ENCODE measurements at regions not wholly inside any gene's neighbourhood (a gene's known extent, or its start where the extent isn't known, plus 50 kb on each side); places are given as distances from the start of the nearest gene placed in this dataset.

DNA sequence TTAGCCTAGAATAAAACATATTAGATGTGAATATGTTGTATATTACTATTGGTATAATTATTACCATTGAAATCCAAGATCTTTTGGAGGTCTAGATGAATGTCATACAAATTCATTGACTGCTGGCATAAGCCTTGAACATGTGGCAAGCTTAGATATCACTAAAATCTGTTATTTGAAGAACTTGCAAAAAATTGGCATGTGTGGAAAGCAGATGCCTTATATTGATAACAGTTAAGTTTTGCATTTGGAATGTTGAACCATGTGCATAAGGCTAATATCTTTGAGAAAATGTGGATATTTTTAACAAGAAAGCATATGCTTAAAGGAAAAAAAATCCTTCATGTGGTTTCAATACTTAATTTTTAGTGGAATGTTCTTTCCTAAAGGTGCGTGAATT is 203.6 kb upstream of the PRICKLE1 start:
- Mint-ChIP-seq H3K4me1 (no peaks in the 10 kb centered on the region), H3K27ac (no peak overlapping the region), H3K36me3 (ENCODE audit: insufficient read depth in 1 of 3, low read depth in 3 of 3) (no peaks in the 10 kb centered on the region), H3K9me3 (no peaks in the 10 kb centered on the region; a peak in 1 of 5 replicates), H3K4me3 (no peak overlapping the region), H3K27me3 (ENCODE audit: low read depth) (no peaks in the 10 kb centered on the region)
- Histone ChIP-seq H3K4me1 (ENCODE audit: insufficient read depth, low read length) (no peaks in the 10 kb centered on the region), H2BK15ac (ENCODE audit: low read depth, low read length) (no peak overlapping the region), H3K23ac (ENCODE audit: insufficient read length, low read depth, low read length) (no peak overlapping the region), H3K27ac (ENCODE audit: insufficient read length, low read depth, low read length) (no peak overlapping the region), H2AK5ac (ENCODE audit: insufficient read length, low read length) (no peak overlapping the region), H4K5ac (ENCODE audit: insufficient read length, low read depth, low read length) (no peak overlapping the region), H3K79me1 (ENCODE audit: insufficient read depth, low read depth, low read length, poor library complexity, severe bottlenecking) (no peaks in the 10 kb centered on the region), H4K8ac (replicated peaks; ENCODE audit: insufficient read length, low read depth, low read length) (no peak overlapping the region), H3K27me3 (ENCODE audit: insufficient read depth, low read length) (no peaks in the 10 kb centered on the region), H2BK5ac (ENCODE audit: insufficient read length, low read length) (no peak overlapping the region), H3K9ac (ENCODE audit: extremely low read depth, insufficient read length, low read length) (no peak overlapping the region), H3K18ac (ENCODE audit: insufficient read length, low read depth, low read length) (no peak overlapping the region), H4K91ac (ENCODE audit: insufficient read length, low read depth, low read length) (no peak overlapping the region), H3K4ac (ENCODE audit: low read depth, low read length) (no peak overlapping the region), H3K9me3 (ENCODE audit: control insufficient read depth, low read depth, low read length) (no peaks in the 10 kb centered on the region), H2BK20ac (ENCODE audit: low read depth, low read length, poor library complexity, severe bottlenecking) (no peak overlapping the region), H4K20me1 (ENCODE audit: control insufficient read depth, insufficient read depth, insufficient read length) (no peaks in the 10 kb centered on the region), H3K4me2 (ENCODE audit: insufficient read depth, insufficient read length, low read length) (no peak overlapping the region), H3K79me2 (ENCODE audit: insufficient read depth, low read length) (no peaks in the 10 kb centered on the region), H3K14ac (ENCODE audit: insufficient read depth, low read length) (no peak overlapping the region), H2AFZ (ENCODE audit: low read length) (no peak overlapping the region), H2BK120ac (ENCODE audit: low read depth, low read length, poor library complexity, severe bottlenecking) (no peak overlapping the region), H3T11ph (ENCODE audit: low read length) (no peak overlapping the region), H2BK12ac (ENCODE audit: insufficient read length, low read depth, low read length) (no peak overlapping the region), H3K56ac (ENCODE audit: insufficient read length, low read depth, low read length) (no peak overlapping the region), H3K23me2 (ENCODE audit: insufficient read length, low read depth, low read length, poor library complexity, severe bottlenecking) (no peaks in the 10 kb centered on the region)
- TF ChIP-seq, protein P1, sequence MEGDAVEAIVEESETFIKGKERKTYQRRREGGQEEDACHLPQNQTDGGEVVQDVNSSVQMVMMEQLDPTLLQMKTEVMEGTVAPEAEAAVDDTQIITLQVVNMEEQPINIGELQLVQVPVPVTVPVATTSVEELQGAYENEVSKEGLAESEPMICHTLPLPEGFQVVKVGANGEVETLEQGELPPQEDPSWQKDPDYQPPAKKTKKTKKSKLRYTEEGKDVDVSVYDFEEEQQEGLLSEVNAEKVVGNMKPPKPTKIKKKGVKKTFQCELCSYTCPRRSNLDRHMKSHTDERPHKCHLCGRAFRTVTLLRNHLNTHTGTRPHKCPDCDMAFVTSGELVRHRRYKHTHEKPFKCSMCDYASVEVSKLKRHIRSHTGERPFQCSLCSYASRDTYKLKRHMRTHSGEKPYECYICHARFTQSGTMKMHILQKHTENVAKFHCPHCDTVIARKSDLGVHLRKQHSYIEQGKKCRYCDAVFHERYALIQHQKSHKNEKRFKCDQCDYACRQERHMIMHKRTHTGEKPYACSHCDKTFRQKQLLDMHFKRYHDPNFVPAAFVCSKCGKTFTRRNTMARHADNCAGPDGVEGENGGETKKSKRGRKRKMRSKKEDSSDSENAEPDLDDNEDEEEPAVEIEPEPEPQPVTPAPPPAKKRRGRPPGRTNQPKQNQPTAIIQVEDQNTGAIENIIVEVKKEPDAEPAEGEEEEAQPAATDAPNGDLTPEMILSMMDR (conservative IDR thresholded peaks at IDR 0.05): no peak
- no peak for DNase-seq
- no CpG with 5 or more reads among the region's 1 CpG for WGBS (ENCODE audit: extremely low coverage, insufficient read length, low lambda C conversion rate)
